Cerebellar cortex (tissue), 1 donor: ENCODE measurements at regions not wholly inside any gene's neighbourhood (a gene's known extent, or its start where the extent isn't known, plus 50 kb on each side); places are given as distances from the start of the nearest gene placed in this dataset.

Experiments used
- DNase-seq: peaks from one replicate; pipeline ENCODE4 v3.0.0-alpha.2; 2015; ENCODE audit warnings: low spot score

DNA sequence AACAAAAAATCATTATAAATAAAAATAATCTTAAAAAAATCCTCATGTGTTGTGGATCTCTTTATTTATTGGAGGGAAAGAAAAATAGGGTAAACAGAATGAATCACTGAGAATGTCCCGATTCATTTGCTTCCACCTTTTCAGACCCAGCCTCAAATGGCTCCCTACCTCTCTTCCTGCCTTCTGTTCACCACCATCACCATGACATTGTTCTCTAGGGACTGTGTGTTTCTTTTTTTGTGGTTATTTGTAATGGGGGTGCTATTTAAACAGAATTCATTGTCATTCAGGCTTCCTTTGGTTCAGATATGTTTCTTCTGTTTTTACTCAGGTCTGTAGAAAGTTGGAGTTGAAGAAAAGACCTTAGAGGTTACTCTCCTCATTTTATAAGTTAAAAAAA is 198.2 kb downstream of the KIF4B start:
- DNase-seq: no peak

DNA sequence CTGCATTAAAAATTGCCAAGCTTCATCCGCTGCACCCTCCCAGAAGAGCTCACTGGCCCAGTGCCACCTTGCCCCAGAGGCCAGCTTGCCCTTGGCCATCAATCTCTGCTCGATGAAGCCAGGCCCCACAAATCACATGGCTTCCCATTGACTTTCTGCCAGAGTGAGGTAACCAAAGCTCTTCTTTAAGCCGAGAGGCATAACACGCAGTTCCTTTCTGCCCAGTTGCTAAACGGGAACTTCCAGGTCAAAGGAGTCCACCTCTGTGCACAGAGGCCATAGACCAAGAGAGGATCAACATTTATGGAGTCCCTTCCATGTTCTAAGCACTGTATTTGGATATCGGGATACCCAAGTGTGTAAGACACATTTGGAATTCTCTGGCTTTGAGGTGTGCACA is 208.8 kb downstream of the KIF4B start:
- DNase-seq: no peak

DNA sequence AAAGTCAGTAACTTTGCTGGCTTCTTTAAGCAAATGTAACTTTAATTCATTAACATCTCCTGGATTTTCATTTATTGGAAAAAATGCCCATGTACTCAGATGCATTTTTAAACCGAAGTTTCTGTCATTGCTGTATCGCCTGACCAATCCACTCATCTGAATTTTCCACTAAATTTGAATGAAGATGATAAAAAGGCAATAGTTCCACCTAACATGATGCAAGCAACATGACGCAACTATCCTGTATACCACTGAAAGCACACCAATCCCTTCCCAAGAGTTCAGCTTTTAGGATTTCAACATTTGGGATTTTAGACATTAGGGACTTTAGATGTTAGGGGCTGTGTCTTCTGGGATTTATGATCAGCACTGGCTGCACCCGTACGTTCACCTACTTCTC is 215.6 kb downstream of the KIF4B start:
- no peak for DNase-seq

DNA sequence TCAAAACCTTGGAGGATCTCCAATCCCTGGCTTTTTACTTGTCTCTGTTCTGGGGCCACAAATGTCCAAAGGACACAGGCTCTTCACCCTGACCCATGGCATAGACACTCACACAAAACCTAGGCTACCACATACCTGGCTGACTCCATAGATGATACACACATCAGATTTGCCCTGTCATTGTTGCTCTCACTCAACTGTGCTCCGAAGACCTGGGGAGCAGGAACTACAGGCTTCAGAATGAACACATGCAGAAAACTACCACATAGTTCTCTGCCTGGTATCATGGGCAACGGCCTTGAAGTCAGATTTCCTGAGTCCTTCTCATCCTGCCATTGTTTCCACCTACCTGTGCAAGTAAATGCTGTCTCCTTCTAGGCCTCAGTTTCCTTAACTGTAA is 226.2 kb downstream of the KIF4B start:
- no peak for DNase-seq

DNA sequence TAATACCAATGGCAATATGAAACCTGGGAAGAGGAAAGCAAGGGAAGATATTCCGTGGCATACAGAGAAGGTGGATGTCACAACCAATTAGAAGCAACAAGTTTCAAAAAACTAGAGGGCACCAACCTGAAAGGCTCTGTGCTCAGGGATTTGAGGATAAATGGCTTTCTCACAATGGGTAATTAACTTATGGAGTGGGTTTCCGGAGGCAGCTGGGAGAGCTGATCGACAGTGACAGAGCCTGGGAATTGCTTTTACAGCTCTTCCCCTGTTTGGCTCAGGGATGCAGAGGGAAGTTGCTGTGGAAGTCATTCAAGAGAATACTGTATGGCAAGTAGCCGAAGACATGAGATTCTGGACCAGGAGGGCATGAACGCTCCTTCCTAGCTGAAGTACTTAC is 237.0 kb downstream of the KIF4B start:
- no peak for DNase-seq

DNA sequence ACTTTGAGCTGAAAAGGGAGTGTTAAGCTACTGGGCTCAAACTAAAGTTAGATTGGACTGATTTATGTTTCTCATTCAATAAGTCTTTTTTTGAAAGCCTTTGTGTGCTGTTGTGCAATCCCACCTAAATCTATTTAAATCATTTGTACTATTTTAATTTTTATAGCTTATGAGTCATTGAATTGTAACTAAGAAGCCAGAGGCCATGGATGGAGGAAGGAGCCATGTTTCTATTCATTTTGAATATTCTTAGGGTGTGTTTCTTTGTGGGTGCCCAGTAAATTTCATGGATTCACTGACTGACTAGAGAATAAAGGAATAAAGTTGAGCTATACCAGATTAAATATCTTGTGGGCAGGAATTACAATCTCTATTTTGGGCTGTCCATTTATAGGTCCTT is 238.5 kb downstream of the KIF4B start:
- no peak for DNase-seq

DNA sequence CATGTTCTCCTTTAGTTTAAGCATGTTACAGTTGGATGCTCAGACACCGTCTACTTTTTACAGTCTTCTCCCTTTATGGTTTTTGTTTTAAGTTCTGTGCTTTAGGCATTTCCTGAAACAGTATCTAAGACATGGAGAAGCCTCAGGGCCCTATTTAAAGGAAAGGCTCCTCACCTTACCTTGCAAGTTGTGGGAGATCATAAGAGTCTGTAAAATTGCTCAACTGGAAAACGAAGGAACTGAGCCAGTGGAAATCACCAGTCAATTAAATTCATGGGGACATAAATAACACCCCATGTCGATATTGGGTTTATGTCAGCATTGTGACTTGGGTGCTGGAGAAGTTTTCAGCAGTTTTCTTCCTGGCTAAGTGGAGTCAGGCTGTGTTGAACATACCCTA is 239.2 kb downstream of the KIF4B start:
- no peak for DNase-seq

DNA sequence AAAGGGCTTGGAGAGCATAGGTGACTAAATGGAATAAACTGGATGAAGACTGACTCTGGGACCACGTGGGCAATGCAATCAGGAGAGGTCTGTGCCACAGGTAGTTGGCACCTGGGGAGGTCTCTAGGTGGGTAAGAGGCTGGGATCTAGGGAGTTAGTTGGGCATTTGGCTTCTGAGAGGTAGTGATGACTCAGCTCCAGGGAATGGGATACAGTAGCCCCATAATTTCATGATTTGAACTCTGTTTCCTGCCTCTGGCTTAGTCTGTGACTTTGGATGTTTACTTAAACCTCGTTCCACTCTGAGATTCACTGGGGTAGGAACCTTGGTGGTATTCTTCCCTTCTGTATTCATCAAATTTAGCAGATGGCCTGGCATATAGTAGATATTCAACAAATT is 240.8 kb downstream of the KIF4B start:
- no peak for DNase-seq

DNA sequence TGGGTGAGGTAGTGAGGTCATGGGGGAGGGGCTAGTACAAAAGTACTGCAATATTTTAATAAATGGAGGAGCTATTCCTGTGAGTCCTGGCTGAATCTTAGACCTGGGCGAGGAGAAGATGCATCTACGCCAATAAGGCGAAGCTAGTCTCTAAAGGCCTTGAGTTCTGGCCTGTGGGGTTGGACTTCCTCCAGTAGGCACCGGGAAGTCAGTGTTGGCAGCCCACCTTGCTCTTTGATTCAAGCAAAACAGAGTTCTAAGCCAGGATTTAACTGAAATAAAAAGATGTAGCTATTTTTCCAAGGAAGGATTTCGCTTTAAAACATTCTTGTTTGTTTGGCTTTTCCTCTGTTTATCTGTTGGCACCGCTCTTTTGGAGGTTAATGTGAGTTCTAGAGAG is 244.6 kb downstream of the KIF4B start:
- DNase-seq: no peak

DNA sequence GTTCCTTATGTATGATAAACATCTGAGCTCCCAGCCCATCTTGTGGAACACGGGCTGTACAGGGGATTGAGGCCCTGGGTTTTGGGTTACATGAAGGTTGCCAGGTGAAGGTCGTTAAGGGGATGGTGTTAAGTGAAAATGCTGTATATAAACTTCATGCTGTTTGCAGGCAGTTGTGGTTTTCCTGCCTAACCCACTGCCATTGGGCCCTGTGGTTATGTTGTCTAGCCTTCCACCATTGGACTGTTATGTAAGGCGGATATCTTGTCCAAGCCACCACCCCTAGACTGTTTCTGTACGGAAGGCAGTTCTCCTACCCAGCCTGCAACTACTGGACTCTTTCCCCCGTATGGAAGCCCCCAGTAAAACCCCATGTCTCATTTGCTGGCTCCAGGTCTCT is 246.1 kb downstream of the KIF4B start:
- no peak for DNase-seq

DNA sequence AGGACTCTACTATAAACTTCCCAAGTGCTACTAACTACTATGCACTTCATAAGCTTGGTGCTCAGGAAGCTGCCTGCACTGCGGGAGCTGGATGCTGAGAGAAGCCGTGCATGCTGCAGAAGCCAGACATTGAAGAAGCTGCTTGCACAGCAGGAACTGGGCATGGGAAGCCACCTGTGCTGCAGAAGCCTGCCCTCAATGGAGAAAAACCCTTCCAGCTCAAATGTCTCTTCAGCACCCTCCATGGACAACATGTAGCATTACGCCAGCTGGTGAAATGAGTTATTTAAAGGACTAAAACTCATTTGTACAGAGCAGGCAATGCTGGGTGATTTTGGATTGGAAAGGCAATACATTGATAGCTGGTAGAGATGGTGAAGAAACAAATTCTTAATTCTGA is 247.2 kb downstream of the KIF4B start:
- DNase-seq: peak; percentile 5

DNA sequence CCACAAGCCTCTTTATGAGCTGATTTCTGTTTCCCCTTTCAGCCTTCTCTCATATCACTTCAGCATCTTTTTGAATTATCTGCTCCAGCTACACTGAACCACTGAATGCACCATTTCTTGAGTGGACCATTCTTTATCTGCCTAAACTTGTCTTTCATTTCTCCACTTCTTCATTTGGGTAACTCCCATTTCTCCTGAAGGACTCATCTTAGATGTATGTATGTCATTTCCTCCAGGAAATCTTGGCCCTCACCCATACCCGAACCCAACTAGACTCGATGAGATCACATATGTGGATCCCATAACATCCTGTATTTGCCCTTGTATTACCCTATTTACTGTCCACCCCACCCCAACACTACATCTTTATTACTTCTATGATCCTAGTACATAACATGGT is 249.8 kb downstream of the KIF4B start:
- no peak for DNase-seq

DNA sequence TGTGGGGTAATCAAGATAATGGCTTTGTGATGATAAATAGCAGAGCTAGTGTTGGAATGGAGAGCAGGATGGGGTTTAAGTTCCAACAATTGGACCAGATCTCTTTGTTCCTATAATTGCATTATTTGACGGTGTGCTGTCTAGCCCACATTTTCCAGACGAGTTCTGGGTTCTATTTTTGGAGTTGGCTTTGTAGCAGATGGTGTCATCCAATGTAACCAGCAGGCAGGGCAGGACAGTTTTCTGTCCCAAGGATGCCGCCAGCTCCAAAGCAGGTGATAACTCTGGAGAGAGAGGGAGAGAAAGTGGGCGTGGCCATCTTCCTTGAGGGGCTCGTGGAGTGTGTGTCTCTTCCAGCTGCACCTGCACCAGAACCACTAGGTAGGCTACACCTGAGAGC is 251.3 kb downstream of the KIF4B start:
- no peak for DNase-seq

DNA sequence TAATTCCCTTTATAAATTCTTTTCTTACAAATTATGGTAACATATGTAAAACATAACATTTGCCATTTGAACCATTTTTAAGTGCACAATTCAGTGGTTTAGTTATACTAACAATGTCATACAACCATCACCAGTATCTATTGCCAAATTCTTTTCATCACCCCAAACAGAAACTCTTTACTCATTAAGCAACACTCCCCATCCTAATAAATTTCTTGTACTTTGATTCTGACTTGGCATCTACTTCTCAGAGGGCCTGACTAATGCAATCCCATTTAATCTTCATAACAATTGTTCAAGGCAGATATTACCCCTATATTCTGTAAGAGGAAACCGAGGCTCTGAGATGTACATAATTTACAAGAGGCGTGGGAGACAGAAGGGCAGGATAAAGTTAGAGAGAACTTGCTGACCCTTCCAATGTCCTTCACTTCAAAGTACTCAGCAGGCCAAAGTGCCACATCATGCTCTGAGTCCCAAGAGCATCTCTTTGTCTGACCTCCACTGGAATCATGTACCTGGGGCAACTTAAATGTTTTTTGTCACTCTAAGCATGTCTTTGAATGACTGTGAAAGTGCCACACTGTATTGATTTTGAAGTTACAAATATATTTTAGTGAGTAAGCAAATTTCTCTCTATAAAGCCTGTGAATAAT is 255.3 kb downstream of the KIF4B start:
- DNase-seq: no peak

DNA sequence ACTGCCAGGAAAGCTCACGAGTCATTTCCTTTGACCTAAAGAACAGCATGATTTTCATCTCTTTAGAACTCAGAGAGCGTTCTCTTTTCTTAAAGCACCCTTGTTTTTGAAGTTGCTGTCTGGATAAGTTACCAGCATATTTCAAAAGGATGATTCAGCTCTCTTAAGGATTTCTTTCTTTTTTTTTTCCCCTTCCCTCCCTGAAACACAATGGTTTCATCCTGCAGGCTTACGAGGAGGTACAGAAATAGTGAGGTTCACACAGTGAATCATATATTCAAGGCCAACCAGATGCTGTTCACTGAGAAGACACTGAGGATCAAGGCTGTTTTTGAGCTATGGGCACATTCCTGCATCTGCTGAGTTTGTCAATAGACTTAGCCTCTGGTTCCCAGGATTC is 257.2 kb downstream of the KIF4B start:
- DNase-seq: no peak

DNA sequence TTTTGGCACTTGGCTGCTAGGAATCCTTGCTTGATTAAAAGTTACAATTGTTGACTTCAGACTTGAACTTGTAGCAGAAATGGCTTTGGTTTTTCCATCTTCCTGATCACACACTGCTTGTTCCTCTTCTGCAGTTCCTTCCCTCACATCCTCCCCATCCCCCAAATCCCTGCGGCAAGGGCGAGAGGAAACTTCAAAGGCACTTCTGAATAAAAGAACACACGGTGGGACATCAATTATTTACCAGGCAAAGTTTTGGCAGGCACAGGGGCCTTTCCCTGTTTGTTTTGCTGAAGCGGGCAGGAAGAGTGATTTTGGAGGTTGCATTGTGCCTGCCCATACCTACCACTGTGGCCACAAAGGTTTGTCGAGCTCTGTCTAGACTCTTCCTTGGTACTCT is 260.9 kb downstream of the KIF4B start:
- DNase-seq: no peak

DNA sequence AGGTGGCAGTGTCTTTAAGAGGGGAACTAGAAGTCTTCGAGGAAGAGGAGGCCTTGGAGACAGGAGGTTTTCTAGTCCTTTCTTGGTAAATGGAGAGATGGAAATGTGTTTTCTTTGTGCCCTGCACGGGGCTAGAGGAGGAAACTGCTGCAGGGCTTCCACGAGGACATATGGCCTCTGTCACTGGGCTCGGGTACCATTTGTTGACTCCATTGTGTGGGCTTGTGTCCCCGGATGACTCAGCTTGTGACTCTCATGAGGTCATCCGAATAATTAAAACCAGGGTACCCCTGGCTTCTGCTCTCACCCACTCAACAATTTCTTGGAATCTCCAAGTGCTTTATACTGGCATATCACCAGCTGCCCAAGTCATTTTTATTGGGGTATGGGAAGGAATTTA is 261.7 kb downstream of the KIF4B start:
- no peak for DNase-seq

DNA sequence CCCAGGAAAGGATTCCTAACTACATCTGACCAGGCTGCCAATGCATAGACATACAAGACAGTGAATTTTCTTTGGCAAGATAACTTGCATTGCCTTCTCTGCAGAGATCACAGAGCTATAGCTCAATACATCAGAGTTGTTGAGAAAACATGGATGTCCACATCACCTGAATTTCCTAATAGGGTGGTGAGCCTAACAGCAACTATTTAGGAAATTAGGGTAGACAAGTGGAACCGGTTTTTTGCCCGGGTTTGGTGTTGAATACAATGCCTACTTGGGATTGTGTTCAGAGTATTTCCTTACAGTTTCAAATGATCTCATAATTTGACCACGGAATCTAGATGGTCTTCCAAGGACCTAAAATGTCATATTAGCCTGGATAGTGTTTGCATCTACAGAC is 262.7 kb downstream of the KIF4B start:
- no peak for DNase-seq

DNA sequence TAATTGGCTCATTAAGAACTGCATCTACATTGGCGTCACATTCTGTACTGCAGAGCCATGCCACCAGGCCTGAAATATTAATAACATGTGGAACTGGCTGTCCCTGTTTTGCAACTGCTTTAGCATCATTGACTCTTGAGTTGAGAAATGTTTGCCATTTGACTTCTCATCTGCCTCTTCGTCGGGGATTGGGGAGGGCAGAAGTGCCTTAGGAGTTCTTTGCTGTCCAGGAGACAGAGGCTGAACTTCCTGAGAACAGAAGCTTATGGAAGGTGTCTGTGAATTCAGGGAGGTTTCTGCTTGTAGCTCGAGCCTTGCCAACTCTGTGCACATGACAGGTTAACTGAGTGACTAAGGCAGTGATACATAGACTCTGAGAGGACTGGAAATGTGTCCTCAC is 265.0 kb downstream of the KIF4B start:
- no peak for DNase-seq

DNA sequence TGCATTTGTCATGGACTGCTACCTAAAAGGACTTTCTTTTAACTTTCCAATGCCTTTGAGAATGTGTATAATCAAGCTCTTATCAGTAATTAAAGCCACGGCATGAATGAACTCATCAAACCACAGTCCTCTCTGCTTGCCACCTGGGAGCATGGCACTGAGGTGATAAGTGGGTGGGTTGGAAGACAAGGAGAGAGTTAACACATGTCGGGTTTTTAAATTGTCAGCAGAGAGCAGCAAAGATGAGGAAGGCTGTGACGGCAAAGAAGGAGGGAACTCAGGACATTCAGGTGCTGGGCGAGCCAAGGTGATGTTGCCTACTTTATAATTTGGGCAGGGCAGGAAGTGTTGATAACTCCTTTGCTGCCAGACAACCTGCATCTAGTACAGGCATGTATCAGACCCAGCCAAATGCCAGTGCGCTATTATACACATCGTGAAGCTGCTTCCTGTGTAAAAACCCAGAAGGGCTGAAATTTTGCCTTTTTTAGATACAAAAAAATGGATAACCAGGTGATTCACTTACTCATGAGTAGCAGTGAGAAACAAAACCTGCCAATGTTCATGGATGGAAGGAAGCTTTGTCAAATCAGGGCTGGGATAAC is 269.1 kb downstream of the KIF4B start:
- no peak for DNase-seq

DNA sequence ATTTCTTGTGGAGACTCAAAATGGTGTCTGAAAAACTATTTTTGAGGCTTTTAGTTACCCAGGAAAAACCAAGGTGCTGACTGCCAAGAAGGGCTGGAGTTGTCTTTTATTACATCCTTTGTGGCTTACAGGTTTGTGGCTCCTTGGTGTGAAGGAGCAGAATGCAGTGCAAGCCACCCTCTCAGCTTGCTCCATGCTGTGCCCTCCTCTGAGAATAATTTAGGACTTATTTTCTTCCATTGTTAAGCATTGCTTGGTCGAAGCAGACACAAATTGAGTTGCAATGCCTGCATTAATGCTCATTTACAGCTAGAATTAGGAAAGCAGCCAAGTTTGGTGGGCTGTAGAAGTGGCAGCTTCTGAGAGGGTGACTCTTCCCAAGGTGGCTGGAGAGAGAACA is 272.2 kb downstream of the KIF4B start:
- DNase-seq: no peak

DNA sequence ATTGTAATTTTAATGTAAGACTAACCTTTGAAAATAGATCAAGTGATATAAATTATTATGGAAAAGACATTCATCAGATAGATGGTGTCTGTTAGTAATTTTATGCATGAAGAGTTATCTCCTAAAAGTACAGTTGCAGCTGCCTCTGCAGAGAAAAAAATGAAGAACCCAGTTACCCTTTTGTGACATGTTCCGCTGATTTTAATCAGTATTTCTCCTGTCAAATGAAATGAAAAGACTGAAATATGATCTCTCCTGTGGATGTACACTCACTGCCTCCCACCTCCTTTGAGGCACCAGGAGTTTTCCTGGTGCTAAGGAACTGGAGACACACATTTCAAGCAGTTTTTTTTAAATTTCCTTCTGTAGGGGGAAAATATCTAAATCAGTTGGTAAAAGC is 277.4 kb downstream of the KIF4B start:
- no peak for DNase-seq

DNA sequence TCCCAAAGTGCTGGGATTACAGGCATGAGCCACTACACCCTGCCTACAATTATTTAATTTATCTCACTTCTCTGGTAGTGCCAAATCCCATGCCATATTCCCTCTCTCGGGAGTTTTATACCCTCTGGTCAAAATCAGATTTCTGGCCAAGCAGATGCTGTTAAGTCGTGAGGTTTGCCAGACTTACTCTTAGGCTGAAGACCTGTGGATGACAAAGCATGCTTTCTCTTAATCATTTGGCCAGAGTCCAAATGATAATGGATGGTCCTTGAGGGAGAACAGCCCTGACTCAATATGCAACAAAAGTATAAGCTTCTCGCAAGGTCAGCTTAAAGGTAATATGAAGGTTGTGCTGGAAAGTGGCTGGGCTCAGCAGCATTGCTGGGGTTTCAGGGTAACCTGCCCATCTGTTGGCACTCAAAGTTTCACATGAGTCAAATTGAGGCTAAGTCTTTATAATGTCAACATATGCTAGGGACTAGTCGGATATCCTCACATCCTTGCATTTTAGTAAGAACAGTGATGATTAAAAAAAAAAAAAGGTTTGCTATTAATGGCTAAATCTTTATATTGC is 280.1 kb downstream of the KIF4B start:
- DNase-seq: no peak

DNA sequence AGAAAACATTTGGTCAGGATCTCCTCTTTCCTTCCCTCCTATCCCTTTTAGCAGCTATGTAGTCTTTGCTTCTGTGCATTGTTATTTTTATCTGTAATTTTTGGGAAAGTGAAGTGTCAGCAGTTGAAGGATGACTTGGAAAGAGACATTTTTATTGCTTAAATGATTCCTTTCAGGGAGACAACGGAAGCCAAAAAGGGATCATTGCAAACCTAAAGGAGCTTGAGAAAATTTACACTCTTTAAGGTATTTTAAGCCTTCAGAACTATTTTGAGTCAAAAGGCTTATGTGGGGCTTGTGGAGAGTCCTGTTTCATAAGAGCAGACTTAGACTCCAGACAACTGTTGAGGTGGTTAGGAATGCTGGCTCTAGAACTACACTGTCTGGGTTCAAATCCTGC is 281.6 kb downstream of the KIF4B start:
- no peak for DNase-seq
